GM12873 (cell line): ENCODE measurements at regions not wholly inside any gene's neighbourhood (a gene's known extent, or its start where the extent isn't known, plus 50 kb on each side); places are given as distances from the start of the nearest gene placed in this dataset.

Experiments used
- TF ChIP-seq, protein P1 (sequence below): IDR thresholded peaks from 2 replicates; pipeline ENCODE4 v1.5.1; 2012; ENCODE audit warnings: low read depth, mild to moderate bottlenecking, moderate library complexity, low read length, control low read depth; ENCODE audit not compliant: insufficient read depth; ENCODE audit errors: missing control alignments

DNA sequence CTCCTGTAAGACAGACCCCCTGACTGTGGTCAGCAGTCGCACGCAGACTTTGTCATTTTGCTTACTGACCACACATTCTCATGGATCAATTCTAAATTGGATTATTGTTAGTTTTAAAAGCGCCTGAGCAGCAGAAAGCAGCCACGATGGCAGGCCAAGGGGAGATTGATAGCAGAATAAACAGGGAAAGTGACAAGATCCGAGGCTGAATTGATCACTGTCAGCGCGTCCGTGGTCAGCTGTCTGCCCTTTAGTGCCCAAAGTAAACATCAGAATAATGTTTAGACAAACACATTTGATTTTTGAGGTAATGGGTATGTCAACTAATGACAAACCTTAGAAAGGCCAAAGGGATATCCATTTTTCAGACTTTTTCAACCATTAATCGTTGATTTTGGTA is 426.8 kb downstream of the SETD4 start:
- TF ChIP-seq, protein P1, sequence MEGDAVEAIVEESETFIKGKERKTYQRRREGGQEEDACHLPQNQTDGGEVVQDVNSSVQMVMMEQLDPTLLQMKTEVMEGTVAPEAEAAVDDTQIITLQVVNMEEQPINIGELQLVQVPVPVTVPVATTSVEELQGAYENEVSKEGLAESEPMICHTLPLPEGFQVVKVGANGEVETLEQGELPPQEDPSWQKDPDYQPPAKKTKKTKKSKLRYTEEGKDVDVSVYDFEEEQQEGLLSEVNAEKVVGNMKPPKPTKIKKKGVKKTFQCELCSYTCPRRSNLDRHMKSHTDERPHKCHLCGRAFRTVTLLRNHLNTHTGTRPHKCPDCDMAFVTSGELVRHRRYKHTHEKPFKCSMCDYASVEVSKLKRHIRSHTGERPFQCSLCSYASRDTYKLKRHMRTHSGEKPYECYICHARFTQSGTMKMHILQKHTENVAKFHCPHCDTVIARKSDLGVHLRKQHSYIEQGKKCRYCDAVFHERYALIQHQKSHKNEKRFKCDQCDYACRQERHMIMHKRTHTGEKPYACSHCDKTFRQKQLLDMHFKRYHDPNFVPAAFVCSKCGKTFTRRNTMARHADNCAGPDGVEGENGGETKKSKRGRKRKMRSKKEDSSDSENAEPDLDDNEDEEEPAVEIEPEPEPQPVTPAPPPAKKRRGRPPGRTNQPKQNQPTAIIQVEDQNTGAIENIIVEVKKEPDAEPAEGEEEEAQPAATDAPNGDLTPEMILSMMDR, result no peak

DNA sequence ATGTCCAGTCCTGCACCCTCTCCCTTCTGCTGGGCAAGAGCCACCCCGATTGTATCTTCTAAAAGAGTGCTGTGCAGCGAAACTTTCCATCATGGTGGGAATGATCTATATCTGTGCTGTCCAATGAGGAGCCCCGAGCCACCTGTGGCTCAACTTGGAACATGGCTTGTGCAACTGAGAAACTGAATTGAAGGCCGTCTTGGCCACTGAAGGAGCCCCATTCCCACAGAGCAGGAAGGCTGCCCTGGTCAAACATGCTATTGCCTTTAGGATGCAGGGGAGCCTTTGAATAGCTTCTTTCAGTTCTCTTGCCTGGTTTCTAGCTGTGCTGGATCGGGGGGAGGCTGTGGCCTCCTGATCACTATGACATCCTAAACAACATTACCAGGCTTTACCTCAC is 427.6 kb downstream of the SETD4 start:
- TF ChIP-seq, protein P1, result no peak

GRCh38 chr21:35628316-35628715 is 432.0 kb downstream of the SETD4 start:
- TF ChIP-seq, protein P1, result no peak

- TF ChIP-seq, protein P1, result no peak
These were observed 432.9 kb downstream of the SETD4 start for GRCh38 chr21:35627462-35627861.

DNA sequence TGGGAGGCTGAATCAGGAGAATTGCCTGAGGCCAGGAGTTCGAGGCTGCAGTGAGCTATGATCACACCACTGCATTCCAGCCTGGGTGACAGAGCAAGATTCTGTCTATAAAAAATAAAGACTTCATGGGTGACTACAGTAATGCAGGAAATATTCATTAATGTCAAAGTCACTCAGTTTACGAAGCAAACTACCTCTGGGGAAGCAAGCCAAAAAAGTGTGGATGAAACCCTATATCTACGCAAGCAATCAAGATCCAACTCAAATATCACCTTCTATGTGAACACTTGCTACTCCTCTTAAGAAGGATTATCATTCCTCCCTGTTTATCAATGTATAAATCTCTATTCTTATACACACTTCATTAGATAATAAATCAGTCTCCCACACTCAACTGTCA is 434.8 kb downstream of the SETD4 start:
- TF ChIP-seq, protein P1, result no peak

GRCh38 chr21:35624901-35625300 is 435.4 kb downstream of the SETD4 start:
- TF ChIP-seq, protein P1, result no peak

DNA sequence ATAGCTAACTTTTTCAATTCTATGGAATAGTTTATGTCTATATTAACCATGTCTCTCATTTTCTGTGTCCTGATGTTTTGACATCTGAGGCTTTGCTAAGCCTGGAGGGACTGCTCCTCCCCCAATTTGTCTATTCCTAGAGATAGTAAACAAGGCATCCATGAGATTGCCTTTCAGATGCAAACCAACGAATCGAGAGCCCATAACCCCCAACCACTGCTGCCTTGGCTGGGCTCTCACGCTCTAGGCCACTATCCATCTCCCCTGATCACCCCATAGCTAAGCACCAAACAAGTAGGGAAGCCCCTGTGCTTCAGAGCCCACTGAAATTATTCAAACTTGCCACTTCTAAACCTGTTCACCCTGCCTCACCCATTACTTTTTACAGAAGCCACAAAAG is 437.7 kb downstream of the SETD4 start:
- TF ChIP-seq, protein P1, result no peak
